GM18505 (cell line): ENCODE measurements at regions not wholly inside any gene's neighbourhood (a gene's known extent, or its start where the extent isn't known, plus 50 kb on each side); places are given as distances from the start of the nearest gene placed in this dataset.
"Not testable (repeated sequence)": the region's sequence is repeated elsewhere in the genome, so short reads cannot be mapped to it uniquely, and the experiment has no call there.

Experiments
- ATAC-seq: cut with Tn5 transposase; IDR thresholded peaks from one replicate; pipeline ENCODE4 v1.9.1; 2021; ENCODE audit not compliant: unreplicated experiment
- POLR2A ChIP-seq: IDR thresholded peaks from 4 replicates; pipeline ENCODE4 v1.6.1; 2011; ENCODE audit warnings: borderline replicate concordance; ENCODE audit not compliant: insufficient read depth, insufficient read length; ENCODE audit errors: extremely low read depth

- ATAC-seq: no peak
- no peak for TF ChIP-seq POLR2A
Measured at GRCh38 chr3:161884830-161885229, 388.2 kb downstream of the OTOL1 start.

GRCh38 chr3:161890147-161890625 lies 393.6 kb downstream of the OTOL1 start:
- no peak for ATAC-seq
- TF ChIP-seq POLR2A: no peak

- ATAC-seq: no peak
- no peak for TF ChIP-seq POLR2A
Measured at GRCh38 chr3:161893972-161894371, 397.4 kb downstream of the OTOL1 start.

GRCh38 chr3:161894657-161895056 lies 398.0 kb downstream of the OTOL1 start:
- TF ChIP-seq POLR2A: no peak
- no peak for ATAC-seq

DNA sequence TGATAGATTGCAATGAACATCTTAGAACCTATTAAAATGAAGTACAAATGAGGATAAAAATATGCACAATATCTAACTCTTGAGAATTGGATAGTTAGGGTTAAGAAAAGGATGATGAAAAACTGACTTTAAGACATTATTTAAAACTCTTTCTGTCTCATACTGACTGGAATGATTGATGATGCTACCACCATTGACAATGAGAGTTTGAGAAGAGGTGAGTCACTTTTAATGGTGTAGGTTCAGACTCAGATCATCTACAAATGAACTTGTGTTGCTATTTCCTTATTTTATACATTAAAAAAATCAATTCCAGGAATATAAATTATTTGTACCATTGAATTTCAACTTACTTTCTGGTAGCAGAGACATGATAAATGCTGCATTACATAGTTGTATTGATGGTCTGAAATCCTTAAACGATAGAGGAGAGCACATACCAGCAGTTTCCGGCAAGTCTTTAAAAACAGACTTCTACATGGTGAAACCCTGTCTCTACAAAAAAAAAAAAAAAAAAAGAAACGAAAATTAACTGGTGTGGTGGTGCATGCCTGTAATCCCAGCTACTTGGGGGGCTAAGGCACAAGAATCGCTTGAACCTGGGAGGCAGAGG lies 409.0 kb downstream of the OTOL1 start:
- no peak for TF ChIP-seq POLR2A
- ATAC-seq: no peak

- ATAC-seq: no peak
Measured at GRCh38 chr3:161913786-161914389, 417.3 kb downstream of the OTOL1 start.

GRCh38 chr3:161914703-161915417 lies 418.3 kb downstream of the OTOL1 start:
- no peak for ATAC-seq
- no peak for TF ChIP-seq POLR2A

More at GRCh38 chr3:161913786-161914389, 417.3 kb downstream of the OTOL1 start:
- no peak for TF ChIP-seq POLR2A

DNA sequence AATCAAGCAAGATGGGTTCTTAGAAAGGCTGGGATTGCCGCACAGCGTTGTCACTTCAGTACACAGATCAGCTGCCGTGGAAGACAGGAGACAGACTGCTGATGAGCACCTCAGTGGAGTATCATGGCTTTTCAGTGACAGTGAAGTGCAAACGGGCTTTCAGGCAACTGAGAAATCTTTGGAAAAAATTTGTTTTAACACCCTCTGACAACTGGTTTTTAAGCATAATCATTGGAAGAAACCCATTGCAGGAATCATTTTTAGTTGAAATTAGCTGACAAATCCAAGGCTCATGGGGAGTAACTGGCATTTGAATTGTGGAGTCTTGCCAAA lies 418.8 kb downstream of the OTOL1 start:
- TF ChIP-seq POLR2A: no peak
- no peak for ATAC-seq

- no peak for TF ChIP-seq POLR2A
- no peak for ATAC-seq
Measured at GRCh38 chr3:161920196-161920595, 423.6 kb downstream of the OTOL1 start.

DNA sequence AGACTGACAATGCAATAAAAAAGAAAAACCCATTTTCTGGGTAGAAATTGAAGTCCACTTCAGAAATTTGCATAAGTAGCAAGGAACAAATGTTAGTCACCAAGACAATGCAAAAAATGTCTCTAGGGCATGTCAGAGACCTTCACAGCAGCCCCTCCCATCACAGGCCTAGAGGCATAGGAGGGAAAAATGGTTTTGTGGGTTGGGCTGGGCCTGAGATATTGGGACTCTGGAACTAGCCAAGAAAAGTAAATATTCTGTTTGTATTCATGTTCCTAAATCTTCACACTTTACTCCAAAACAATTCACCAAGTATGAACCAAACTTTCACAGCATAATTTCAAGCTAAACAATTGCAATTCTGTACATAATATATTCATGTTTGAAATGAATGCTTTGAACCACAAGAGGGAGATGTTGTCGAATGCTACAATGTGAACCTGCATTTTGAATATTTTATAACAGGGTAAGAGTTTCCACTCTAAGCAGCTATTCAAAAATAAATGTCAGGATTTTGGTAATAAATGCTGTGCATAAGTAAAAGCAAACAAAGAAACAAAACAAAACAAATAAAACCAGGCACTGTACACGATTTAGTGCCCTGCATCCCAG lies 429.2 kb downstream of the OTOL1 start:
- ATAC-seq: no peak
- TF ChIP-seq POLR2A: no peak

DNA sequence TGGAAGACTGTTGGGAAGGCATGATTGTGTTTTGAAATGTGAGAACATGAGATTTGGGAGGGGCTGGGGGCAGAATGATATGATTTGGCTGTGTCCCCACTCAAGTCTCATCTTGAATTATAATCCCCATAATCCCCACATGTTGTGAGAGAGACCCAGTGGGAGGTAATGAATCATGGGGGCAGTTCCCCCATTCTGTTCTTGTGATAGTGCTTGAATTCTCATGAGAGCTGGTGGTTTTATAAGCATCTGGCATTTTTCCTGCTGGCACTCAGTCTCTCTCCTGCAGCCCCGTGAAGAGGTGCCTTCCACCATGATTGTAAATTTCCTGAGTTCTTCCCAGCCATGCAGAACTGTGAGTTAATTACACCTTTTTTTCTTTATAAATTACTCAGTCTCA lies 430.5 kb downstream of the OTOL1 start:
- TF ChIP-seq POLR2A: no peak
- ATAC-seq: no peak

DNA sequence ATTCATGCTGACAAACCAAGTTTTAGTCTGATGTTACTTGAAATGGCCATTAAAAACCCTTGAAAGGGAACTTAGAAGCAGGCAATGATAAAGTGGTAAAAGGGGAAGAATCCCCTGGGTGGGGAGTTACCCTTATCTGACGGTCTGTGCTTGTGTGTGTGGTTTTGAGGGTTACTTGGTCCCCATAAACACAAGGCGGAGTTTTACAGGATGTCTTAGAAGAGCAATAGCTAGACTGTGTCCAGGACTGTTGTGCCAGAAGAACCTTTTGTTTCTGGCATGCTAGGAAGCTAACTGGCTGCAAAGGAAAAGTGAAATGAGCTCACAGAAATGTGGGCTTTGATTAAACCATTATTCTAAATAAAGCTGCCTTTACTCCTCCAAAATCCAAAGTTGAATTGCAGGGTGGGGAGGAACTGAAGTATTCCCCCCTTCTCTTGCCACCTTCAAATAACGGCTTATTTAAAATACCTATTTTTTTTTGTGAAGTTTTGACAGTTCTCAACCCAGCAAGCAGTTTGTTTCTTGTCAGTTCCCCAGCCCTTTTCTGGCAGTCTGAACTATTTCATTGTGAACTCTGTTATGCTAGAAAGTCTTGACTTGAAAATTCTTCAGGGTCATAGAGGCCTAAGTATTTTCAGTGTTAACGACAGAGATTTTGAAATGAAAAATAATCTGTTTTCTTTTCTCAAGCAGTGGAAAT lies 443.5 kb downstream of the OTOL1 start:
- ATAC-seq: no peak
- TF ChIP-seq POLR2A: no peak

GRCh38 chr3:161940621-161940965 lies 444.0 kb downstream of the OTOL1 start:
- no peak for ATAC-seq
- no peak for TF ChIP-seq POLR2A

DNA sequence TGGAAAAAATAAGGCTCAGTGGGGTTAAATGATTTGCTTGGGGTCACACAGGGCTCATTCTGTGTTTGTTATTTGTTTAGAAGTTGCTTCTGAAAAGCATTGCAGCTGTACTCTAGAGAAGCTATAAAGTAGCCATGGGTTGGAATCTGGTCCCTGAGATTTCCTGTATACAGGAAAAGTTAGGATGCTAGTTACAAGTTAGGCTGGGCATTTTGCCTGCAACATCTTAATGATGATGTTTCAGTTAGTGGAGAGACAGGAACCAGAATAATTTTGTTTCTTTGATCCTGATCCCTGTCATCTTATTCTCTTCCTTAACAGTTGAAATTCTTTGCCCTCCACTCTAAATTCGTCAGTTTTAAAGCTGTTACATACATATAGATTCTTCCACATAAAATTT lies 445.3 kb downstream of the OTOL1 start:
- no peak for ATAC-seq
- no peak for TF ChIP-seq POLR2A

GRCh38 chr3:161943801-161944345 lies 447.3 kb downstream of the OTOL1 start:
- ATAC-seq: not testable (repeated sequence)
